ENCODE measurements at regions not wholly inside any gene's neighbourhood (a gene's known extent, or its start where the extent isn't known, plus 50 kb on each side); places are given as distances from the start of the nearest gene placed in this dataset.
"Not testable (repeated sequence)": the region's sequence is repeated elsewhere in the genome, so short reads cannot be mapped to it uniquely, and the experiment has no call there.

DNA sequence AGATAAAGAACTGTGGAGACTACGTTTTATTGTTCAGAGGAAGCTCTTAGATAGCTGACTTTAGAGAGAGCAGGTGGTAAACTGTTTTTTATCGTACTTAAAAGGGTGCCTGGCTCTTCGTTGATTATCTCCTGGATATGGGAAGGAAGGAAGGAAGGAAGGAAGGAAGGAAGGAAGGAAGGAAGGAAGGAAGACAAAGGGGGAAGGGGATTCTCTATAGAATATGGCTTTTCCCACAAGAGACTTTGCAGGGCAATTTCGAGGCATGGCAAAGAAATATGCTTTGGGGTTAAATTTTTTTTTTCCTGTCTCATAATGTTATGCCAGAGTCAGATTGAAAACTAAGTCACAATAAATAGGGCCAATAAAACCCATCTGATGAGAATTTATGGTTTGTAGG, 271.9 kb upstream of the POU1F1 start:
- TF ChIP-seq CTCF (IDR thresholded peaks at IDR 0.05) (no peak), POLR2A (IDR thresholded peaks at IDR 0.05) (no peak)
- intact Hi-C loops (cut with DNase I; ENCODE audit: low total_unique reads): no loop called here
- DNase-seq (ENCODE audit: low spot score in 2 of 2): no peak
- H3K4me3 ChIP-seq (ENCODE audit: low read depth, poor library complexity, severe bottlenecking): no peak overlapping the region
- 67 to 72% methylated on average over 4 of the region's 4 CpGs for WGBS, 2 donors

DNA sequence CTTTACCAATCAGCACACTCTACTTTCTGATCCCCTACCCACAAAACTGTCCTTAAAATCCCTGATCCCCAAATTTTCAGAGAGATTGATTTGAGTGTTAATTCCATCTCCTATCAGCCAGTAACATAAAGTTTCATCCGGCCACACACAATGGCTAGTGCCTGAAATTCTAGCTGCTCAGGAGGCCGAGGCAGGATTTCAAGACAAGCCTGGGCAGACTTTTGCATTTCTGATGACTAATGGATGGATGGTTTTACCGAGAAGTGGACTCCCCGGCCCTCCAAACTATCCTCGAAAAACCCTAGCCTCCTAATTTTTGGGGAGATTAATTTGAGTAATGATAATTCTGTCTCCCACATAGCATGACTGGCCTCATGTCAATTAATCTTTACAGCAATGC, 269.8 kb upstream of the POU1F1 start:
- DNase-seq (ENCODE audit: low spot score in 2 of 2): no peak
- intact Hi-C loops (cut with DNase I; ENCODE audit: low total_unique reads): no loop called here
- no peak for TF ChIP-seq POLR2A (IDR thresholded peaks at IDR 0.05)
- TF ChIP-seq CTCF (IDR thresholded peaks at IDR 0.05): no peak
- H3K4me3 ChIP-seq (ENCODE audit: low read depth, poor library complexity, severe bottlenecking): no peak overlapping the region
- WGBS, 2 donors: 79 to 82% methylated on average over 5 of the region's 5 CpGs

DNA sequence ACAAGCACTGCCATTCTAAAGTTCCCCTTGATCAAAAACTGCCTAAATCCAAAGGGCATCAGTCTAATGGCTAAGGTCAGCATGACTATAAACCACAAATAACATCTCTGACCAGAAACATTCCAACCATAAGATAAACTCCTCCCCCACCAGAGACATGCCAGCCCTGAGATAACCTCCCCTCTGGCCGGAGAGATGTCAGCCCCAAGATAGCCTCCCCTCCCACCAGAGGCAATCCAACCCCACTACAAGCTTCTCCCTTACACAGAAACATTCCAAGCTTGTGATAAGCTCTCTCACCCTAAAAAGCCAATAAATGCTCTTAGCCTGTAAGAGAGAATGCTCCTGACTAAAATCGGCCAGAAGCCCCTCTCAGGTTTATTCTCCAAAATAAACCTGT, 267.0 kb upstream of the POU1F1 start:
- intact Hi-C loops (cut with DNase I; ENCODE audit: low total_unique reads); DNase-seq (ENCODE audit: low spot score in 2 of 2); H3K4me3 ChIP-seq (ENCODE audit: low read depth, poor library complexity, severe bottlenecking): not testable (repeated sequence)
- 68 to 74% methylated on average over 2 of the region's 2 CpGs for WGBS, 2 donors

GRCh38 chr3:87541723-87542122, 265.3 kb upstream of the POU1F1 start:
- no peak overlapping the region for H3K4me3 ChIP-seq (ENCODE audit: low read depth, poor library complexity, severe bottlenecking)
- no peak for DNase-seq (ENCODE audit: low spot score in 2 of 2)
- TF ChIP-seq POLR2A (IDR thresholded peaks at IDR 0.05): no peak
- TF ChIP-seq CTCF (IDR thresholded peaks at IDR 0.05): no peak
- 51 to 65% methylated on average over 3 of the region's 3 CpGs for WGBS, 2 donors
- intact Hi-C loops (cut with DNase I; ENCODE audit: low total_unique reads): no loop called here

DNA sequence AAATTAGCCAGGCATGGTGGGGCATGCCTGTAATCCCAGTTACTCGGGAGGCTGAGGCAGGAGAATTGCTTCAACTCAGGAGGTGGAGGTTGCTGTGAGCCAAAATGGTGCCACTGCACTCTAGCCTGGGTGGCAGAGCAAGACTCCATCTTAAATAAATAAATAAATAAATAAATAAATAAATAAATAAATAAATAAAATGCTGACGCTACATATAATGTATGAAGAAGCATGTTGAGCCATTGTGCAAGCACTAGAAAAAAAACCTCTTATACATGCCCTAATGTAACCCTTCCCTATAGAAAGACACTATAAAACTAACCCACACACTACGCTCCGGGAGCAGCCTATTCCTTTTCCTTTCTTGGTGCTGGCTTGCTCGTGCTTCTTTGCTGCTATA, 262.3 kb upstream of the POU1F1 start:
- DNase-seq (ENCODE audit: low spot score in 2 of 2); intact Hi-C loops (cut with DNase I; ENCODE audit: low total_unique reads); H3K4me3 ChIP-seq (ENCODE audit: low read depth, poor library complexity, severe bottlenecking): not testable (repeated sequence)
- 88 to 89% methylated on average over 5 of the region's 5 CpGs for WGBS, 2 donors

DNA sequence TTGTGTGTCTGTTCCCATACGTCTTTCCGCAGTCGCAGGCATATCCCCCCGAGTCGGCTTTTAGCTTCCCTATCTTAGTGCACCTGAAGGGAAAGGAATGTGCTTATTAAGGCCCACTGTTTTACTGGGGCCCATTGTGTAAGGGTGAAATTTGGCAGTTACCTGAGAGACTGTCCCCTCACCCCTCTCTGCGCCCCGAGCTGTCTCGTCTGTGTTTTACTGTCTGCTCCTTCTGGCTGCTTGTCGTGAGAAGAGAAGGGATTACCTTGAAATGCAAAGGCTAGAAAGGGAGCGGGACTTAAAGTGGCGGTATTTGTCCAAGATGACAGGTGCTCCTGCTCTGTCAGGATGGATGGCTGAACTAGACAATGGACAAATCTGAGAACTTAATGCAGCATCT, 233.0 kb upstream of the POU1F1 start:
- intact Hi-C loops (cut with DNase I; ENCODE audit: low total_unique reads): no loop called here
- TF ChIP-seq POLR2A (IDR thresholded peaks at IDR 0.05): no peak
- TF ChIP-seq CTCF (IDR thresholded peaks at IDR 0.05): no peak
- no peak for DNase-seq (ENCODE audit: low spot score in 2 of 2)

GRCh38 chr3:87508921-87509320, 232.5 kb upstream of the POU1F1 start:
- H3K4me3 ChIP-seq (ENCODE audit: low read depth, poor library complexity, severe bottlenecking): no peak overlapping the region
- intact Hi-C loops (cut with DNase I; ENCODE audit: low total_unique reads): no loop called here
- no peak for DNase-seq (ENCODE audit: low spot score in 2 of 2)
- 37 to 52% methylated on average over 3 of the region's 3 CpGs for WGBS, 2 donors
- TF ChIP-seq POLR2A (IDR thresholded peaks at IDR 0.05) (no peak), CTCF (IDR thresholded peaks at IDR 0.05) (no peak)

More for the DNA sequence above, 233.0 kb upstream of the POU1F1 start:
- WGBS, 2 donors: 43 to 54% methylated on average over 11 of the region's 11 CpGs
- H3K4me3 ChIP-seq (ENCODE audit: low read depth, poor library complexity, severe bottlenecking): no peak overlapping the region

Measured in lower leg skin (tissue), 4 donors.